HG03439 (cell line): ENCODE measurements at regions not wholly inside any gene's neighbourhood (a gene's known extent, or its start where the extent isn't known, plus 50 kb on each side); places are given as distances from the start of the nearest gene placed in this dataset.

Experiments
- ATAC-seq: cut with Tn5 transposase; IDR thresholded peaks from one replicate; pipeline ENCODE4 v1.9.1; 2021; ENCODE audit warnings: mild to moderate bottlenecking, moderate library complexity; ENCODE audit not compliant: unreplicated experiment

DNA sequence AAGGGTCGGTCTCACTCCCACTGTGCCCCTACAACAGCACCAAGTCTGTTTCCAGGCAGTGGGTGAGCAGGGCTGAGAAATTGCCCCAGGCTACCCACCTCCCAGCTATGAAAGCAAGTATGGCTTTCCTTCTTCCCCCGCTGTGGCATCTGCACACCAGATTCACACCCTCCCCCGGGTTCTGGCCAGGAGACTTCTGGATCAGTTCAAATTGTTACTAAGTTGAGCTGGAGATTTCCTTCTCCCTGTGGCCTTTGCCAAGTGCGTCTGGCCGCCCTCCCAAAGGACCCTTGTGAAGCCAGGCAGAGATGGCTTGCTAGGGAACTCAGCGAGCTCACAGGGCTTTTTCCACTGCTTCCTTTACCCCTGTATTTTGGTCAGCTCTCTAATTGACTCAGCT lies 555.4 kb downstream of the SH2D4B start:
- no peak for ATAC-seq

DNA sequence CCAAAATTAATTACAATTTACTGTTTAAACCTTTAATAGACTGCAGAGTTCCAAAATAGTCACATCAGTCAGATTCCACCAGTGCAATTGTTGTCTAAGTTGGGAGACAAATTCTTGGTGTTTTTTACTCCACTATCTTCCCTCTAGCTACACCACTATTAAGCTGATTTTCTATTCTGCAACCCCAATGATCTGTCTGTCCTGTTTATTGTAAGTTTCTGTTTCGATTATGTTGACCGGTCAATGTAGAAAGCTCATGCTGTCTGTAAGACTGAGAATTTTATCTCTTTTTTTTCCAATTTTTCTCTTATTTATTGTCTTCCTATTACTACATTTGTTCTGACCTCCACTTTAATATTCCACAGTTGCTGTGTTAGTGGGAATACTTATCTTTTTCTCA lies 557.5 kb downstream of the SH2D4B start:
- no peak for ATAC-seq

DNA sequence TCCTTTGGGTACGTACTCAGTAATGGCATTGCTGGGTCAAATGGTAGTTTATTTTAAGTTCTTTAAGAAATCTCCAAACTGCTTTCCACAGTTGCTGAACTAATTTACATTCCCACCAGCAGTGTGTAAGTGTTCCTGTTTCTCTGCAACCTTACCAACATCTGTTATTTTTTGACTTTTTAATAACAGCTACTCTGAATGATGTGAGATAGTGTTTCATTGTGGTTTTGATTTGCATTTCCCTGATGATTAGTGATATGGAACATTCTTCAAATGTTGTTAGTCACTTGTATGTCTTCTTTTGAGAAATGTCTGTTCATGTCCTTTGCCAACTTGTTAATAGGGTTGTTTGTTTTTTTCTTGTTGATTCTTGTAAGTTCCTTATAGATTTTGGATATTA lies 558.9 kb downstream of the SH2D4B start:
- ATAC-seq = no peak

DNA sequence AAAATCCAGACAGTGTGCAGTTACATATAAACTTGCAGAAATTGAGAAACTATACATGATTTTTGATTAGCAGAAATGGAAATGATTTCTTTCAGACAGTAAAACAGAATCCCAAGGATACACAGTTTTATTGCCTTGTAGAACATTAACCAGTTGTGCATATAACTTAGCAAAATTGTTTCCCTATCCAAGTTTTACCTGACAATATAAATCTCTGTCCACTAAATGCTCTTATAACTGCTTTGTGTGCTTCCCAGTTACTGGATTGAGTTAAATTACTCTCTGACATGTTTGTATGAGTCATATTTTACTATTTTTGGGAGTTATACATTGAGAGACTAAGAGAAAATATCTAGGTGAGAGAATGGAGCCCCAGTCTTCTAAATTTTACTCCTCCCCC lies 563.4 kb downstream of the SH2D4B start:
- ATAC-seq = no peak

DNA sequence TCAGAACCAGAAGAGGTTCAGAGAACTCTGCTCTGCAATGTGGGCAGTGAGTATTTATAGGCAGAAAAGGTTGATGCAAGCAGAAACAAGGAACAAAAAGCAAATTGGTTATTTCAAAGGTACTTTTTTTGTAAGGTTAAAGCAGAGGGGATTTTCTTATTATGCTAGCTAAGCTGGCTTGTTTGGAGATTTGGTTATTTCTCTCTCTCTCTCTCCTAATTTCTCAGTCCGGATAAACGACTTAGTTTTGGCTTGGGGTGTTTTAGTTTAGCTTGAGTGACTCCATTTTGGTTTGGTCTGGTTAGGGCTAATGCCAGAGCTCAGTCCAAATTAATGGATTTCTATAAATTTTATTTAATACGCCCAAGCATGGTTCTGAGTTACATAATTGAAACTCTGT lies 566.8 kb downstream of the SH2D4B start:
- ATAC-seq = no peak

DNA sequence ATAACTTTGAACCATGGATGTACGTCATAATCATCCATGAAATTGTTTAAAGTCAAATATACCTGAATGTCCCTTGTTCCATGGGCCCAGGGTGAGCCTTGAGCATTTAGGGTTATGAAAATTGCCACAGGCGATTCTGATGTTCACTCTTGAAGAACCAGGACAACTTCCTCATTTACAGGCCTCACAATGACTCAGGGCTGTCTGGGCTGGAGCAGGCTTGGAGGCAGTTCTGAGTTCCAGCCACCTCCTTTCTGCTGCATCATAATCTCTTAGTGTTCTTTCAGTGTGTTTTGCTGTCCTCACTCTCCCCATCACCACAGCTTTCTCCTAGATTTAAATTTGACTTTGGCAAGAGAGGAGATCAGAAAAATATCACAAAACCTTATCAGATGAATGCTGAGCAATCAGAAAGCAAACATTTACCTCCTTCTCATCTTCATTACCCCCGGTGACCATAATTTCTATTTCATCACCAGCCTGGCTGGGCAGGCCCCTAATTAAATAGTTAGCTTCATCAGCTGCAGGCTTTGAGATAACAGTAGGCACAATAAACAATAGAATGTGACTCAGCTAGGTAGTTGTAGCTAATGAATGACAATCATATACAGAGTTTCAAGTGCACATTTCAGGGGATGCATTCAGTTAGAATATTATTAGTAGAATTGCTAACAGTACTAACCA lies 571.0 kb downstream of the SH2D4B start:
- ATAC-seq = peak; percentile 85

DNA sequence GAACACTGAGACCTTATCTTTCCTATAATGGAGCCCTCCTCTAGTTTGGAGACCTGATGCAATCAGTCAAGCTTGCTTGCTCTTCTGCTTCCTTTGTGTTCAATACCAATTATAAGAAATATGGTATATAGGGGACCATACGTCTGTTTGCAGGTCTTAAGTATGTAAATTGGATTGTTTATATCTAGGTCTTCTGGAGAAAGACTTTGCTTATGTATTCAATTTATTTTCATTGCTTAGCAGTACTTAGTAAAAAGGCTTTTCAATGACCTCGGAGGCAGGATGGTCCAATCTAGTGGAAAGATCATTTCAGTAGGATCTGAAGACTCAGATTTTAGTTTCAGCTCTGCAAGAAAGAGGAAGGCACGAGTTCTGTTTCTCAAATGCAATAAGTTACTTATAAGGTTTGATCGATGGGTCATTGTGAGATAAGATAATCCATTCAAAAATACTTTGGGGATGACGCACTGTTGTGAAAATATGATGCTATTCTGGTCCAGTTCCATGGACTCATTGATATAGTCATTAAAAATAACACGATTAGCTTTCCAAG lies 571.6 kb downstream of the SH2D4B start:
- ATAC-seq = no peak

DNA sequence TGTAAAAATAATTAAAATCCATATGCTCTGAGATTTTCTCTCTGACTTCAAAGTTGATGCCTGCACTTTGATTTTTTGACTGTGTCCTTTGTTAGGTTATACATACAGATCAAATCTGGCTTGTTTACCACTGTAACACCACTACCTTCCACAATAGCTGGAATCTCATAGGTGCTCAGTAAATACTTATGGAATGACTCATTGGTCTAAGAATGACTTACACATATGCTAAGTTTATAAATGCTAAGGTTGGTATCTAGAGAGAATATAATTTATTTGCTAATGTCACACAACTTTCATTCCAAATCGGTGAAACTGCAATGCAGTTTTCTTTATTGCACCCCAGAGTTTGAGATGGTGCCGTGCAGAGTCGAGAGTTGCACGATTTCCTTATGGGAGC lies 578.5 kb downstream of the SH2D4B start:
- no peak for ATAC-seq

DNA sequence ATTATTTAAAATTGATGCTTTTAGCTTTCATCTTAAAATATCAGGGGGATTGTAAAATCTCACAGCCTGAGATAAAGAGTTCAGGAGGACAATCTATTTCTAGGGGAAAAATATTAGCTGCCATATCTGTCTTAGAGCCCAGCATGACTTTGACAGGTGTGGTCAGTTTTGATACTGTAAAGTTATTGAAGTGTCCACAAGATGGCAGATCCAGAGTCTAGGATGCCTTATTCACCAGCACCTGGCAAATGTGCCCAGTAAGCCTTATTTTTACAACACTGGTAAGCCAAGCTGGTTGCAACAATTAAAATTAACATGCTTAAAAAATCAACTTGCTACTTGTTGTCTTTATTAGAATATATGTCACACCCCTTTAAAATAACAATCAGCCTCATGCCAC lies 579.3 kb downstream of the SH2D4B start:
- no peak for ATAC-seq

DNA sequence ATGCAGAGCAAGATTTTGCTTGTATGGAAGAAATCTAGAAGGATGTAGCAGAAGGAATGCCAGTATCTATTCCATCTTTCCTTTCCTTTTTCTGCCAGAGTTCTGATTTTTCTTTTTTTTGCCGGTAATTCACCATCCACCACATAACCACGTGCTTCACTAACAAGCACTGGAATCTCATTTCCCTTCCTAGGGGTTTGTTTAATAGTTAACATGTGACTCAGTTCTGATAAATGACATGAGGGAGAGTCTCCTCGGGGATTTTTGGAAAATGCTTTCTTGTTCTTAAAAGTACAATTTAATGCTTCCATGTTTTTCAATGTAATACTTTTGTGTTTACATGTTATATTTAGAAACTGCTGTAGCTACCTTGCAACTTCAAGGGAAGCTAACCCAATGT lies 590.2 kb downstream of the SH2D4B start:
- no peak for ATAC-seq

DNA sequence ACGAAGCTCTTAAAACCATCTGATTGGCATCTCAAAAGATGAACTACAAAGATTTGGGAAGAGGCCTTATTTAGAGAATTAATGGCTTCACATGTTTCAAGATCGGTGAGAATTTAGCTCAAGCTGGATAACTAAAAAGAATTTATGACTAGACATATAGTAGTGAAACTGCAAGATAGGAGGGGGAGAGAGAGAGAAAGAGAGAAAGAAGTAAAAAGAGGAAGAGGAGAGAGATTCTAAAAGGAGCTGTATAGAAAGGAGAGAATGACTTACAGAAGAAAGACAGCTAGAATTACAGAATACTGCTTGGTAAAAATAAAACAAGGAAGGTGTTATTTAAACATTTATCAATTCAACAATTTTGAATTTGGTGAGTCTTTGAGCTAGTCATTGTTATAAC lies 592.3 kb downstream of the SH2D4B start:
- no peak for ATAC-seq

DNA sequence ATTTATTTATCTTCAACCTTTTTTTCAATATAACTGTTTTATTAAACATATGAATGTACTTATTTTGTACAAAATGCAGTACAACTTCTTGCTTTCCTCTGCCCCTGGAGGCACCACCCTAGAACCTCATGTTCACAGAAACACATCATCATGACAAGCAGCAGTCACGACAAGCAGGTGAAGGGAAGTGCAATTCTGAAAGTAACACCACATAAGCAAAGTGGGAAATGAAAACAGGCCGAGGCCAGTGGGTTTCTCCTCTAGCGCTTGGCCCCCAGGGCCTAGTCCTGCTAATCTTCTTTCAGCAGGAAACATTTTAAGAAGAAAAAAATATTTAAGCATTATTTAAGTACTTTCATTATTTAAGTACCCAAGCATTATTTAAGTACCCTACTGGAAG lies 598.1 kb downstream of the SH2D4B start:
- peak; percentile 97 for ATAC-seq

DNA sequence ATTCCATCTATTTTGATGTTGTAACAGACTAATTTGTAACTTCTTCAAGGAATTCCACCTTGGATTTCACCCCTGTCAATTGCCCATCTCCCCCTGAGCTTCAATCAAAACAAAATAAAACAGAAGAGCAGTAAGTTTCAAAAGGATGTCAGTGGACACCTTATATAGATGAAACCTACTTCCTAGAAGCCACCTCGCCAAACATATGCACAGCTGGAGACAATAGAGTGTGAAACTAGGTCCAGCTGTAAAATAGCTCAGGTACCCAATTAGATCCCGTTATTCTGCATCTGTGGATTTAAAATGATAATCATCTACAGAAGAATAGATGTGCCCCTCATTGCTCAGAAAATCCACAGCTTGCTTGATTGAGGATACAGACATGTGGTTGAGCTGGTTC lies 598.6 kb downstream of the SH2D4B start:
- no peak for ATAC-seq

DNA sequence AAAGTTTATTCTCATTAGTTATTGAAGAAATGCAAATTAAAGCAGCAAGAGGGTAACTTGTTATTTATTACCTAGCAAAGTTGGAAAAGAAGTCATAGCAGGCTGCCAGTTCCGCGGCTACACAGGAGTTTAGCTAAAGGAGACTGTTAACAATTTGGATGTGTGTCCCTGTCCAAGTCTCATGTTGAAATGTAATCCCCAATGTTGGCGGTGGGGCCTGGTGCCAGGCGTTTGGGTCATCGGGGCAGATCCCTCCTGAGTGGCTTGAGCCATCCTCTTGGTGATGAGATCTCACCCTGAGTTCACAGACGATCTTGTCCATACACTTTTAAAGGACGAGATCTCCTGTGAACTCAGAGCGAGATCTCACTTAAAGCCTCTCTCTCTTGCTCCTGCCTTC lies 608.3 kb downstream of the SH2D4B start:
- no peak for ATAC-seq

DNA sequence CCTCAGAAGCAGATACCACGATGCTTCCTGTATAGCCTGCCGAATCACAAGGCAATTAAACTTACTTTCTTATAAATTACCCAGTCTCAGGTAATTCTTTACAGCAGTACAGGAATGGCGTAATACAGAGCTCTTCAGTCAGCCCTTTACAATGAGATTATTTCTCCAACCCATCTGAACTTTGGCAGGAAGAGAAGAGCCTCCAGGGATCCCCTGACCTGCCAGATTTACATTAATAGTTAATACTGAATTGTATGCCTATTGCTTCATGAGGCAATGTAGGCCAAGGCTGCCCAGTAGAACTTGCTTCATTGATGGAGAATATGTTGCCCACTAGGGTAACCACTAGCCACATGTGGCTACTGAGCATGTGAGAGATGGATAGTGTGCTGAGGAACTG lies 608.7 kb downstream of the SH2D4B start:
- ATAC-seq = no peak

DNA sequence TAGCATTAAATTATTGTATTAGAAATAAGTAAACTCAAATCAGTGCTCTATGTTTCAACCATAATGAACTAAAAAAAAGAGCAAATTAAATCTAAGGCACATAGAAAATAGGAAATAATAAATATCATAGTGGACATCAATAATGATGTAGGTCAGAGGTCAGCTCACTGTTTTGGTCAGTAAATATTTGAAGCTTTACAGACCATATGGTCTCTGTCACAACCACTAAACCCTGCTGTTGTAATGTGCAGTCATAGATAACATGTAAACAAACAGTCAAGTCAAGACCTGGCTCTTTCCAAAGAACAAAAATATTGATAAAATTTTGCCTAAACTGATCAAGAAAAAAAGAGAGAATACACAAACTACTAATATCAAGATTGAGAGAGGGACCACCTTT lies 615.0 kb downstream of the SH2D4B start:
- ATAC-seq = no peak

DNA sequence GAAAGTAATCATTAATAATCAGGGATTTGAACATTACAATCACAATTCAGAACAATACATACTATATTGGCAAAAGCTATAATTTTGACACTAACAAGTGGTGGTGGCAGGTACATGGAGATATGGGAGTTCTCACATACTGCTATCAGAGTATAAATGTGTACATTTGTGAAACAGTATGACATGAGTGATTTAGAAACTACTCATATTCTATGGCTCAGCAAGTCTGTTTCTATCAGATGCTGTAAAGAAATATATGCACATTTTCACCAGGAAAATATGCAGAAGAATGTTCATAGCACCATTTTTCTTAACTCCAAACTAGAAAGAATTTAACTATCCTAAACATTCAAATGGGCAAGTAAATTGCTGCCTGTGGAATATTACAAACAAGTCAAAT lies 620.0 kb downstream of the SH2D4B start:
- no peak for ATAC-seq

DNA sequence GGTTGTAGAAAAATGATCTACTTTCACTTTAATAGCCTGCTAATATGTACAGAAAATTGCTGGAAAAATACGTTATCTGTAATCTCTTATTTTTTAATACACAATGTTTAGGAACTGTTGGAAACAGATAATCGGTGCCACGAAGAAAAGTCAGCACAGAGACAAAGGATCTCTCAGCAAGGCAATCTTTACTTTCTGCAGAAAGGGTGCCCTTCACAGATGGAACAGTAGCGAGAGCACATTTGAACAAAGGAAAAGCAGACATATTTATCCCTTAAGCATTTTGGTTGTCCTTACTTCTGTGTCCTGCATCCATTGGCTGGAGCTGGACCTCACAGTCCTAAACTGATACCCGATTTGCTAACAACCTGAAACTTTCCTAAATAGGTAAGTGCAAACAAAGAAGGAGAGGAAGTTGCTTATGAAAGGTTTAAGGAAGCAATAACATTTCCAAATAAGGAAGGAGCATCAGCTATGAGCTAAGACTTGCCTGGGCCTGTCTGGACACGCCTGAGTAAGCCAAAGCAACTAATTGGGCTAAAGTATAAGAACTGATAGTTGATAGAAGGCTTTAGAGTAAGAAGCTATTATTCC lies 640.0 kb downstream of the SH2D4B start:
- no peak for ATAC-seq

DNA sequence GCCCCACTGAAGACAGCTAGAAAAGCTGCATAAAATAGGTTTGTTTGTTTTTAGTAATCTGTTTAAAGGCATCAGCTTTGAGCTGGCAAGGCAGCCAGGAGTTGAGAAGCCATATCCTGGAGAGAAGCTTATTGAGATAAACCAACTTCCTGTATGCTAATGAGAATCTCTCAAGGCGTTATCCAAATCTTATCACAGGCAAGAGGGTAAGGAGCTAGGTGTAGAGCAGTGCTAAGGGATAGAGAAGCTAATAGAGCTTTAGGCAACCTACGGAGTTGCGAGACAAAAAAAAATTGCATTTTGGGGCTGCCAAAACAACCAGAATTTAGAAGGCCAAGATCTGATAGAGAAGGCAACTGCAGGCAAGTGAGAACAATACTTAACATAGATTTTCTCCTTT lies 641.6 kb downstream of the SH2D4B start:
- no peak for ATAC-seq

DNA sequence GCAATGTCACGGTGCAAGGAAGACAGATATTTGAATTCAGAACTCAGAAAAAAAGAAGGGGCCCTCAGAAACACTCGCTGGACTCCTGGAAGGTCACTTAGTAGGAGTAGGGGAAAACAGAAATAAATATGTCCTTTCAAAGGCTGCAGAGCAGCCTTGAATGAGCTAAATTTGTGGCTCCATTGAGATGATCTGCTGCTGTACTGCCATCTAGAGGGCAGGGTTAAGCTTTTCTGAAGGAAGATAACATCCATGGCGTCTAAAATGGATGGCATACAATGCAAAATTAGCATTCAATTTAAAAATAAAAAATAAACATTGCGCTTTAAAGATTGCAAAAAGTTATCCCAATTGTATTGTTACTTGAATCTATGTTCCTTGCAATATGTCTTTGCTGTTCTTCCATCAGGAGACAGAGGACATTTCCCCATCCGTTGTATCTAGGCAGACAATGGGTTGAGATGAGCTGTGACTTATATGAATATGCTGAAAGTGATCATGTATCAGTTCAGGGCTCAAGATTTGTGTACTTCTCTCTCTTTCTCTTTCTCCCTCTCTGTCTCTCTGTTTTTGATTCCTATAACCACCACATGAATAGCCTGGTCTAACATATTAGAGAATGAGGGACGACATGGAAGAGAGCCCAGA lies 642.2 kb downstream of the SH2D4B start:
- peak; percentile 96 for ATAC-seq

DNA sequence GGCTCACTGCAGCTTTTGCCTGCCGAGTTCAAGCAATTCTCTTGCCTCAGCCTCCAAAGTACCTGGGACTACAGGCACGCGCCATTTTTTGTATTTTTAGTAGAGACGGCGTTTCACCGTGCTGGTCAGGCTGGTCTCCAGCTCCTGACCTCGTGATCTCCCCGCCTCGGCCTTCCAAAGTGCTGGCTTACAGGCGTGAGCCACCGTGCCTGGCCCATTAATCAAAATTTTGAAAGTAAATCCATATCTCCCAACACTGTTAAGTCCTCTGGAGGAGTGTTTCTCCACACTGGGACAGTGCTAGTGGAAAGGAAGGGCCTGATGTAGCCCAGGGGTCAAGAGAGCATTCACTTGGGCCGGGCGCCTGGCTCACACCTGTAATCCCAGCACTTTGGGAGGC lies 644.6 kb downstream of the SH2D4B start:
- no peak for ATAC-seq

DNA sequence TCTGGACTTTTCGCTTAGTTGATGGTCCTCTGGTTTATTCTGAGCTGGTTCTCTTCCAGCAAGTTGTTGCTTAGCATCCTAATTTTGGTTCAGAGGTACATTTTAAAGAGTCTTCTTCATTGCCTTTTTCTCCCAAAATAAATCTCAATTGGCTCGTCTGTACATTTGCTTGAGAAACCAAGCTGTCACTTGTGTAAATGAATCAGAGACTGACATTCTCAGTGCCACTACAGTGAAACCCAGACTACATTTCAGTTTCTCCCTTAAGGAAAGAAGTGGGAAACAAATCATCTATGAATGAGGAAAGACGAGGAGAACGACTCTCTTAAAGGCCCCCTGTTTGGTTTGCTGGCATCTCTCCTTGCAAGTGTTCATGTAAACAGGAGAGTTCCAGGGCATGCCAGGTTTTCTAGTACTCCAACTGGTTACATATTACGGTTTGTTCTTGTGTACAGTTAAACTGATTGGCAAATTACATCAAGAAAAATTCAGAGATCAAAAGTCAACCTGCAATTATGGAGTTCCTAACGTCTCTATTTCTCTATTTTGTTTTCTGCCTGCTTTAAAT lies 654.6 kb downstream of the SH2D4B start:
- ATAC-seq = no peak
